CD8-positive, alpha-beta memory T cell (primary cell): ENCODE measurements at regions not wholly inside any gene's neighbourhood (a gene's known extent, or its start where the extent isn't known, plus 50 kb on each side); places are given as distances from the start of the nearest gene placed in this dataset.
"Not testable (repeated sequence)": the region's sequence is repeated elsewhere in the genome, so short reads cannot be mapped to it uniquely, and the experiment has no call there.

Source experiments
- CTCF ChIA-PET: fragments of 350-600 bp; sonication (Branson Sonifier 250); formaldehyde crosslinking; loops from one replicate; lab custom pipeline; 2021; ENCODE audit warnings: antibody characterized with exemption; lab: Charles Lee
- POLR2A ChIA-PET: fragments of 350-600 bp; sonication (Branson Sonifier 250); formaldehyde crosslinking; loops from one replicate; lab custom pipeline; 2021; ENCODE audit warnings: antibody characterized with exemption; lab: Charles Lee
- DNase-seq, 5 donors: peaks; one replicate each; pipeline versions ENCODE4 v3.0.0 to v3.0.0-alpha.2; 2020 to 2022; ENCODE audit warnings: mixed read lengths in 1 of 5
- H3K27ac ChIP-seq: one replicate; pipeline ENCODE4 v1.7.0; 2013; ENCODE audit warnings: low read depth, mild to moderate bottlenecking, low read length, moderate library complexity
- H3K27me3 ChIP-seq: 2 replicates; pipeline ENCODE4 v1.7.0; 2013; ENCODE audit warnings: low read length, mild to moderate bottlenecking; ENCODE audit not compliant: insufficient read depth, poor library complexity, severe bottlenecking
- H3K36me3 ChIP-seq: 2 replicates; pipeline ENCODE4 v1.7.0; 2013; ENCODE audit warnings: mild to moderate bottlenecking, low read length, moderate library complexity; ENCODE audit not compliant: insufficient read depth
- H3K4me1 ChIP-seq: 2 replicates; pipeline ENCODE4 v1.7.0; 2013; ENCODE audit warnings: mild to moderate bottlenecking, low read length, moderate library complexity; ENCODE audit not compliant: insufficient read depth
- H3K4me3 ChIP-seq: 2 replicates; pipeline ENCODE4 v1.7.0; 2013; ENCODE audit warnings: mild to moderate bottlenecking, low read length
- H3K9me3 ChIP-seq: 2 replicates; pipeline ENCODE4 v1.7.0; 2013; ENCODE audit warnings: mild to moderate bottlenecking, low read length
- H3K27ac Mint-ChIP-seq, 8 donors: one replicate each; pipeline ENCODE4 v1.8.0; 2020 to 2021; ENCODE audit warnings: mixed read lengths in 8 of 8, mild to moderate bottlenecking in 6 of 8, inconsistent platforms in 3 of 8, moderate library complexity in 3 of 8
- H3K27me3 Mint-ChIP-seq, 2 donors: one replicate each; pipeline ENCODE4 v1.8.0; 2020 to 2021; ENCODE audit warnings: mixed read lengths in 2 of 2, mild to moderate bottlenecking in 1 of 2, moderate library complexity in 1 of 2
- H3K36me3 Mint-ChIP-seq, 3 donors: one replicate each; pipeline ENCODE4 v1.8.0; 2020 to 2021; ENCODE audit warnings: mixed read lengths in 3 of 3, inconsistent platforms in 1 of 3, mild to moderate bottlenecking in 1 of 3
- H3K4me1 Mint-ChIP-seq, 3 donors: one replicate each; pipeline ENCODE4 v1.8.0; 2020 to 2021; ENCODE audit warnings: mixed read lengths in 3 of 3, inconsistent platforms in 1 of 3, mild to moderate bottlenecking in 1 of 3
- H3K4me3 Mint-ChIP-seq, 7 donors: one replicate each; pipeline ENCODE4 v1.8.0; 2020 to 2021; ENCODE audit warnings: mixed read lengths in 7 of 7, mild to moderate bottlenecking in 6 of 7, moderate library complexity in 4 of 7, inconsistent platforms in 2 of 7
- H3K9me3 Mint-ChIP-seq, 5 donors: one replicate each; pipeline ENCODE4 v1.8.0; 2020 to 2022; ENCODE audit warnings: mixed read lengths in 5 of 5, mild to moderate bottlenecking in 3 of 5, moderate library complexity in 2 of 5, inconsistent platforms in 1 of 5

- Histone ChIP-seq H3K27ac (no peak overlapping the region), H3K4me3 (no peak overlapping the region), H3K27me3 (no peaks in the 10 kb centered on the region), H3K36me3 (no peaks in the 10 kb centered on the region), H3K9me3 (no peaks in the 10 kb centered on the region), H3K4me1 (no peaks in the 10 kb centered on the region)
- Mint-ChIP-seq H3K36me3 (no peaks in the 10 kb centered on the region), H3K4me3 (no peak overlapping the region), H3K27ac (no peak overlapping the region), H3K4me1 (no peaks in the 10 kb centered on the region), H3K27me3 (no peaks in the 10 kb centered on the region), H3K9me3 (peaks cover 0 to 6% (median 2%) of the 10 kb centered on the region in 5 donors)
- POLR2A ChIA-PET: no interaction called here
- no peak for DNase-seq
- CTCF ChIA-PET: no interaction called here
Measured at GRCh38 chr12:71270057-71270456, 112.3 kb upstream of the TSPAN8 start.

GRCh38 chr12:71269281-71269598 is 111.4 kb upstream of the TSPAN8 start:
- H3K27me3 Mint-ChIP-seq: no peaks in the 10 kb centered on the region
- H3K9me3 Mint-ChIP-seq: peaks cover 0 to 6% (median 2%) of the 10 kb centered on the region in 5 donors
- Histone ChIP-seq H3K4me1 (no peaks in the 10 kb centered on the region), H3K27me3 (no peaks in the 10 kb centered on the region), H3K9me3 (no peaks in the 10 kb centered on the region), H3K4me3 (no peak overlapping the region), H3K27ac (no peak overlapping the region), H3K36me3 (no peaks in the 10 kb centered on the region)
- H3K4me3 Mint-ChIP-seq: no peak overlapping the region
- DNase-seq: no peak
- ChIA-PET POLR2A (no interaction called here), CTCF (no interaction called here)
- no peaks in the 10 kb centered on the region for H3K4me1 Mint-ChIP-seq
- H3K36me3 Mint-ChIP-seq: no peaks in the 10 kb centered on the region
- H3K27ac Mint-ChIP-seq: no peak overlapping the region

DNA sequence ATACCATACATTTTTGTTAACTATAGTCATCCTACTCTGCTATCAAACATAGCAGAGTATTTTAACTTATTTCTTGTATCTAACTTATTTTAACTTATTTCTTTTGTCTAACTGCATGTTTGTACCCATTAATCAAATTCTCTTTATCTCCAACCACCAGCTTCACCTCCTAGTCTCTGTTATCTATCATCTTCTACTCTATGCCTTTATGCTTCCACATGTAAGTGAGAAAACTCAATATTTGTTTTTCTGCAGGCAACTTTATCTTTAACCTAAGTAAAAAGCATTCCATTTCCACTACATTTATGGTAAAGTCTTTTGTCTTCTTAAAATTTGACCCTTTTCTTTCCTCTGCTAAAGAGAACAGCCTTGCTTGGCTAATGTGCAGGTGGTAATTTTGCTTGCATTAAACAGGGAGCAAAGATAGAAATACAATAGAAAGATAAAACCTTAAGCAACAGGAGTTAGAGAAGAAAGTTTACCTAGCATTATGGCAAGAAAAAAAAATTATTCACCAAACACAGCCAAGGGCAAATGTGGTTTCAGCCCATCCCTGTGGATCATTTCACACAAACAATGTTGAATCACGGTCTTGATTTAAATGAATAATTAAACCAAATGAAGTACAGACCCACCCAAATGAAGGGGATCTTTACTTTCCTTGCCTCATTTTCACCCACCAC is 110.9 kb upstream of the TSPAN8 start:
- no peaks in the 10 kb centered on the region for H3K4me1 ChIP-seq
- no peak overlapping the region for H3K27ac Mint-ChIP-seq

GRCh38 chr12:71266606-71267005 is 108.8 kb upstream of the TSPAN8 start:
- H3K4me1 ChIP-seq: no peaks in the 10 kb centered on the region
- POLR2A ChIA-PET: no interaction called here
- Mint-ChIP-seq H3K9me3 (peaks cover 2 to 9% (median 5%) of the 10 kb centered on the region in 5 donors), H3K4me3 (no peak overlapping the region), H3K36me3 (no peaks in the 10 kb centered on the region), H3K4me1 (no peaks in the 10 kb centered on the region), H3K27ac (no peak overlapping the region), H3K27me3 (no peaks in the 10 kb centered on the region)
- no peak for DNase-seq
- H3K27ac ChIP-seq: no peak overlapping the region
- no peaks in the 10 kb centered on the region for H3K27me3 ChIP-seq
- H3K36me3 ChIP-seq: no peaks in the 10 kb centered on the region
- no peaks in the 10 kb centered on the region for H3K9me3 ChIP-seq
- CTCF ChIA-PET: no interaction called here
- no peak overlapping the region for H3K4me3 ChIP-seq

More for the DNA sequence above, 110.9 kb upstream of the TSPAN8 start:
- Mint-ChIP-seq H3K4me3 (no peak overlapping the region), H3K36me3 (no peaks in the 10 kb centered on the region), H3K27me3 (no peaks in the 10 kb centered on the region), H3K4me1 (no peaks in the 10 kb centered on the region), H3K9me3 (peaks cover 0 to 6% (median 2%) of the 10 kb centered on the region in 5 donors)
- POLR2A ChIA-PET: no interaction called here
- Histone ChIP-seq H3K27me3 (no peaks in the 10 kb centered on the region), H3K27ac (no peak overlapping the region), H3K4me3 (no peak overlapping the region), H3K9me3 (no peaks in the 10 kb centered on the region), H3K36me3 (no peaks in the 10 kb centered on the region)
- CTCF ChIA-PET: no interaction called here
- DNase-seq: no peak

- H3K4me3 ChIP-seq: not testable (repeated sequence)
Measured at GRCh38 chr12:71265731-71266130, 107.9 kb upstream of the TSPAN8 start.

DNA sequence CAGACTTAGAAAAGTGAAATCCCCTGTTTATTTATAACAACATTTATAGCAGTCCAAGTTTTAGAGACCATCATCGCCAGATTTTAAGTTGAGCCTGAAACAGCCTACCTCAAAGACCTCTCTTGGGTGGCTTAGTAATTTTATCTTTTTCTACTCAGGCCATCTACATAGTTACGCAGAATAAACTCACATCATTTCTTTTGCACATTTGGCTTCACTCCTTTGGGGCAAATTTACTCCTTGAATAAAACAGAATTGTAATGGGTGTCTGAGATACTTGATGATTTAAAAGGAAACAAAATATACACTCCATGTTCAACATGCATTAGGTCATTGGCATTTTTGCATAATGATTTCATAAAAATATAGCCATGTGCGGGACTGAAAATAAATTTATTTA is 104.7 kb upstream of the TSPAN8 start:
- Mint-ChIP-seq H3K36me3 (no peaks in the 10 kb centered on the region), H3K27ac (no peak overlapping the region), H3K9me3 (peaks cover 0 to 6% (median 4%) of the 10 kb centered on the region in 5 donors), H3K27me3 (no peaks in the 10 kb centered on the region), H3K4me1 (no peaks in the 10 kb centered on the region), H3K4me3 (no peak overlapping the region)
- ChIA-PET POLR2A (no interaction called here), CTCF (no interaction called here)
- no peak for DNase-seq
- H3K27ac ChIP-seq: no peak overlapping the region
- H3K36me3 ChIP-seq: no peaks in the 10 kb centered on the region
- no peaks in the 10 kb centered on the region for H3K27me3 ChIP-seq
- no peaks in the 10 kb centered on the region for H3K9me3 ChIP-seq
- H3K4me3 ChIP-seq: no peak overlapping the region
- no peaks in the 10 kb centered on the region for H3K4me1 ChIP-seq

More at GRCh38 chr12:71265731-71266130, 107.9 kb upstream of the TSPAN8 start:
- H3K9me3 ChIP-seq, H3K36me3 Mint-ChIP-seq, H3K9me3 Mint-ChIP-seq, H3K4me3 Mint-ChIP-seq, H3K4me1 ChIP-seq, H3K4me1 Mint-ChIP-seq, H3K27me3 ChIP-seq, H3K27ac ChIP-seq, H3K27me3 Mint-ChIP-seq, DNase-seq, CTCF ChIA-PET, H3K36me3 ChIP-seq, H3K27ac Mint-ChIP-seq, POLR2A ChIA-PET: not testable (repeated sequence)

GRCh38 chr12:71252473-71252872 is 94.7 kb upstream of the TSPAN8 start:
- Mint-ChIP-seq H3K27ac (no peak overlapping the region), H3K9me3 (peaks cover 15 to 23% (median 18%) of the 10 kb centered on the region in 5 donors), H3K27me3 (peaks cover 0 to 1% of the 10 kb centered on the region in 2 donors), H3K4me1 (no peaks in the 10 kb centered on the region), H3K4me3 (no peak overlapping the region), H3K36me3 (no peaks in the 10 kb centered on the region)
- H3K4me3 ChIP-seq: no peak overlapping the region
- ChIA-PET POLR2A (no interaction called here), CTCF (no interaction called here)
- DNase-seq: no peak
- H3K4me1 ChIP-seq: no peaks in the 10 kb centered on the region
- H3K36me3 ChIP-seq: no peaks in the 10 kb centered on the region
- H3K27me3 ChIP-seq: no peaks in the 10 kb centered on the region
- H3K27ac ChIP-seq: no peak overlapping the region
- no peaks in the 10 kb centered on the region for H3K9me3 ChIP-seq

- Histone ChIP-seq H3K9me3 (no peaks in the 10 kb centered on the region), H3K27me3 (no peaks in the 10 kb centered on the region), H3K4me1 (no peaks in the 10 kb centered on the region), H3K4me3 (no peak overlapping the region), H3K36me3 (no peaks in the 10 kb centered on the region), H3K27ac (no peak overlapping the region)
- ChIA-PET POLR2A (no interaction called here), CTCF (no interaction called here)
- no peaks in the 10 kb centered on the region for H3K36me3 Mint-ChIP-seq
- no peak for DNase-seq
- H3K27me3 Mint-ChIP-seq: peaks cover 0 to 1% of the 10 kb centered on the region in 2 donors
- H3K27ac Mint-ChIP-seq: no peak overlapping the region
- peaks cover 15 to 24% (median 18%) of the 10 kb centered on the region in 5 donors for H3K9me3 Mint-ChIP-seq
- H3K4me3 Mint-ChIP-seq: no peak overlapping the region
- H3K4me1 Mint-ChIP-seq: no peaks in the 10 kb centered on the region
Measured at GRCh38 chr12:71250166-71250565, 92.4 kb upstream of the TSPAN8 start.
